Keratinocyte (primary cell): ENCODE measurements at regions not wholly inside any gene's neighbourhood (a gene's known extent, or its start where the extent isn't known, plus 50 kb on each side); places are given as distances from the start of the nearest gene placed in this dataset.

Experiments
- DNase-seq: peaks from one replicate; pipeline ENCODE4 v3.0.0-alpha.2; 2011; ENCODE audit warnings: low read depth, missing footprints, low spot score
- FAIRE-seq: peaks from 2 replicates; lab custom pipeline; 2011; peaks lifted over from hg19 to GRCh38; lab: Jason Lieb, UNC
- H2AFZ ChIP-seq: 2 replicates; pipeline ENCODE4 v1.6.0; 2012; ENCODE audit warnings: low read length, control low read depth, inconsistent platforms; ENCODE audit not compliant: control insufficient read depth
- H3K27ac ChIP-seq: 2 replicates; pipeline ENCODE4 v1.5.1; 2011; ENCODE audit warnings: low read length; ENCODE audit not compliant: control insufficient read depth, insufficient read depth
- H3K27me3 ChIP-seq: 3 replicates; pipeline ENCODE4 v1.6.0; 2011; ENCODE audit warnings: low read length; ENCODE audit not compliant: control insufficient read depth, insufficient read depth; ENCODE audit errors: extremely low read depth
- H3K36me3 ChIP-seq, 2 experiments: 2 replicates in 1 of 2; 3 replicates in 1 of 2; pipeline ENCODE4 v1.5.1; 2011; ENCODE audit warnings: low read length in 2 of 2, mild to moderate bottlenecking in 1 of 2; ENCODE audit not compliant: control insufficient read depth in 2 of 2, insufficient read depth in 2 of 2; ENCODE audit errors: extremely low read depth in 1 of 2
- H3K4me1 ChIP-seq: 3 replicates; pipeline ENCODE4 v1.5.1; 2011; ENCODE audit warnings: low read length; ENCODE audit not compliant: control insufficient read depth, insufficient read depth; ENCODE audit errors: extremely low read depth
- H3K4me2 ChIP-seq: 3 replicates; pipeline ENCODE4 v1.6.0; 2011; ENCODE audit warnings: low read depth, low read length; ENCODE audit not compliant: control insufficient read depth, insufficient read depth; ENCODE audit errors: extremely low read depth
- H3K4me3 ChIP-seq, 3 experiments: fragments of 200-600 bp in 1 of 3; sonication (generic) in 1 of 3; 2 replicates in 2 of 3; 3 replicates in 1 of 3; pipeline ENCODE4 v1.5.1; 2011 to 2016; ENCODE audit warnings: low read length in 3 of 3, mild to moderate bottlenecking in 3 of 3, control low read depth in 2 of 3, inconsistent platforms in 1 of 3, low read depth in 1 of 3, mixed read lengths in 1 of 3, mixed run types in 1 of 3, moderate library complexity in 1 of 3; ENCODE audit not compliant: control insufficient read depth in 2 of 3, insufficient read depth in 2 of 3; ENCODE audit errors: extremely low read depth in 1 of 3
- H3K79me2 ChIP-seq: 2 replicates; pipeline ENCODE4 v1.6.0; 2012; ENCODE audit warnings: low read length; ENCODE audit not compliant: control insufficient read depth, insufficient read depth
- H3K9ac ChIP-seq: 3 replicates; pipeline ENCODE4 v1.6.0; 2011; ENCODE audit warnings: low read length; ENCODE audit not compliant: control insufficient read depth, insufficient read depth; ENCODE audit errors: extremely low read depth
- H3K9me1 ChIP-seq: 3 replicates; pipeline ENCODE4 v1.6.0; 2011; ENCODE audit warnings: low read length; ENCODE audit not compliant: control insufficient read depth, insufficient read depth; ENCODE audit errors: extremely low read depth
- H3K9me3 ChIP-seq: 2 replicates; pipeline ENCODE4 v1.5.1; 2012; ENCODE audit warnings: low read depth, low read length; ENCODE audit not compliant: control insufficient read depth
- H4K20me1 ChIP-seq: 3 replicates; pipeline ENCODE4 v1.6.0; 2011; ENCODE audit warnings: low read length; ENCODE audit not compliant: control insufficient read depth, insufficient read depth; ENCODE audit errors: extremely low read depth
- CTCF ChIP-seq, 3 experiments: IDR thresholded peaks in 1 of 3; conservative IDR thresholded peaks in 1 of 3; optimal IDR thresholded peaks in 1 of 3; 2 replicates in 2 of 3; 3 replicates in 1 of 3; pipeline versions ENCODE3 to v1.5.1; 2011; ENCODE audit warnings: low read length in 3 of 3, mild to moderate bottlenecking in 3 of 3, moderate library complexity in 2 of 3, control low read depth in 1 of 3, inconsistent platforms in 1 of 3; ENCODE audit not compliant: insufficient read depth in 2 of 3; ENCODE audit errors: extremely low read depth in 1 of 3
- EZH2 ChIP-seq: IDR thresholded peaks from one replicate; pipeline ENCODE4 v1.6.1; 2012; ENCODE audit warnings: inconsistent platforms, mild to moderate bottlenecking, low read length, moderate library complexity
- dilution Hi-C: fragments of 300-500 bp; cut with MboI; formaldehyde crosslinking; loops from one replicate; pipeline ENCODE4 v1.7.0; 2020; ENCODE audit warnings: low sequenced_read_pairs; ENCODE audit not compliant: extremely low pct_ligation_motif_present

GRCh38 chr11:107196732-107197131, 178.5 kb upstream of the GUCY1A2 start:
- Histone ChIP-seq H3K27ac (no peak overlapping the region), H3K27me3 (no peaks in the 10 kb centered on the region), H2AFZ (no peak overlapping the region), H3K9me3 (no peaks in the 10 kb centered on the region), H3K79me2 (no peaks in the 10 kb centered on the region), H4K20me1 (no peaks in the 10 kb centered on the region), H3K4me3 (no peak overlapping the region), H3K9me1 (no peaks in the 10 kb centered on the region), H3K9ac (no peak overlapping the region), H3K4me1 (no peaks in the 10 kb centered on the region), H3K36me3 (no peaks in the 10 kb centered on the region), H3K4me2 (no peak overlapping the region)
- TF ChIP-seq EZH2 (no peak), CTCF (optimal IDR thresholded peaks at IDR 0.05 in 1 of 3, IDR thresholded peaks at IDR 0.05 in 1 of 3, conservative IDR thresholded peaks at IDR 0.05 in 1 of 3; ENCODE audit: extremely low read depth in 1 of 3, insufficient read depth in 2 of 3, low read length in 3 of 3) (no peak)
- no peak for DNase-seq
- dilution Hi-C loops = no loop called here
- FAIRE-seq = no peak

GRCh38 chr11:107184986-107185385, 166.7 kb upstream of the GUCY1A2 start:
- no peak overlapping the region for H3K9ac ChIP-seq
- no peaks in the 10 kb centered on the region for H3K9me1 ChIP-seq
- no peaks in the 10 kb centered on the region for H3K36me3 ChIP-seq
- no peak overlapping the region for H3K27ac ChIP-seq
- H3K4me1 ChIP-seq = no peaks in the 10 kb centered on the region
- no peaks in the 10 kb centered on the region for H4K20me1 ChIP-seq
- no peak overlapping the region for H3K4me3 ChIP-seq
- H2AFZ ChIP-seq = no peak overlapping the region
- H3K9me3 ChIP-seq = no peaks in the 10 kb centered on the region
- FAIRE-seq (no peak), DNase-seq (no peak)
- TF ChIP-seq CTCF (optimal IDR thresholded peaks at IDR 0.05 in 1 of 3, IDR thresholded peaks at IDR 0.05 in 1 of 3, conservative IDR thresholded peaks at IDR 0.05 in 1 of 3; ENCODE audit: extremely low read depth in 1 of 3, insufficient read depth in 2 of 3, low read length in 3 of 3) (no peak), EZH2 (no peak)
- H3K27me3 ChIP-seq = no peaks in the 10 kb centered on the region
- dilution Hi-C loops = no loop called here
- no peak overlapping the region for H3K4me2 ChIP-seq
- H3K79me2 ChIP-seq = no peaks in the 10 kb centered on the region
